NCI-H2227 treated with DMSO at 0.1 percent for 48 hours (cell line): ENCODE measurements at regions not wholly inside any gene's neighbourhood (a gene's known extent, or its start where the extent isn't known, plus 50 kb on each side); places are given as distances from the start of the nearest gene placed in this dataset.

ENCODE experiments used
- DNase-seq: peaks from one replicate; lab custom pipeline; 2025; lab: John Stamatoyannopoulos, UW

- no peak for DNase-seq
These were observed 111.9 kb upstream of the AGTR1 start for GRCh38 chr3:148585671-148586379.

DNA sequence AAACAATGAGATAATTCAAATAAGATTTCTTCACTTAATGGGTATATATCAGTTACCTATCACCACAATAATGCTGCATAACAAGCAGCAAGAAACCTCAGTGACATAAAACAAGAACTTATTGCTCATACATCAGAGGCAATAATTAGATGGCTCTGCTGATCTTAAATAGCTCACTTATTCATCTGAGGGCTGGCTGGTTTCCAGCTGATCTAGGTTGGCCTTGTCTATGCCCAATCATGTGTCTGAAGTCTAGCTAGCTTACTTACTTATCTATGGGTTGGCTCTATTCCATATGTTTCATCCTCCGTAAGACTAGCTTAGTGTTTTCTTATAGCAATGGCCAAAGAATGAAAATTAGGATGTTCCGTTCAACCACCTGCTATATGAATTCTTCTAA, 109.4 kb upstream of the AGTR1 start:
- no peak for DNase-seq

DNA sequence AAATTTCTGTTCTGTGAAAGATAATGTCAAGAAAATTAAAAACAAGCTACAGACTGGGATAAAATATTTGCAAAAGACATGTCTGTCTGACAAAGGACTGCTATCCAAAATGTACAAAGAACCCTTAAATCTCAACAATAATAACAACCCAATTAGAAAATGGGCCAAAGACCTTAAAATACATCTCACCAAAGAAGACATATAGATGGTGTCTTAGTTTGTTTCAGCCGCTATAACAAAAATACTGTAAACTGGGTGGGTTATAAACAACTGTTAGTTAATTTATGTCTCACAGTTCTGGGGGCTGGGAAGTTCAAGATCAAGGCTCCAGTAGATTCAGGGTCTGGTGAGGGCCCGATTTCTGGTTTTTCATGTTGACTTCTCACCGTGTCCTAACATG, 106.2 kb upstream of the AGTR1 start:
- no peak for DNase-seq

DNA sequence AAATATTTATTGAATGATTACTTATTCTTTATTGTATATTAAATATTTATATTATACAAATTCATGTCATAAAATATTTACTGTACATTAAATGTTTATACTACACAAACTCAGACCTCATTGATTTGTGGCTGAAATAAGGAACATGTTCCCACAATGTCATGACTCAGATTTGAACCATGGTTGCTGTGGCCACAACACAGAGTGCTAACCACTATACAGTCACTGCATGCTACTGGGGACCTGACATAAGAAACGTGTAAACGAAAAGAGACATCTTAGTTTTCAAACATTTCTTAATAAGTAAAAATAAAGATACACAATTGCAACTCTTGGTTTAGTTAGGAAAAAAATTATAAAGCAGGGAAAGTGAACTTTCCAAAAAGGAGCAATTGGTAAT, 99.1 kb upstream of the AGTR1 start:
- DNase-seq = no peak

GRCh38 chr3:148599481-148599880, 98.2 kb upstream of the AGTR1 start:
- no peak for DNase-seq

GRCh38 chr3:148600440-148600839, 97.3 kb upstream of the AGTR1 start:
- DNase-seq = no peak

- no peak for DNase-seq
These were observed 96.6 kb upstream of the AGTR1 start for GRCh38 chr3:148600902-148601765.

DNA sequence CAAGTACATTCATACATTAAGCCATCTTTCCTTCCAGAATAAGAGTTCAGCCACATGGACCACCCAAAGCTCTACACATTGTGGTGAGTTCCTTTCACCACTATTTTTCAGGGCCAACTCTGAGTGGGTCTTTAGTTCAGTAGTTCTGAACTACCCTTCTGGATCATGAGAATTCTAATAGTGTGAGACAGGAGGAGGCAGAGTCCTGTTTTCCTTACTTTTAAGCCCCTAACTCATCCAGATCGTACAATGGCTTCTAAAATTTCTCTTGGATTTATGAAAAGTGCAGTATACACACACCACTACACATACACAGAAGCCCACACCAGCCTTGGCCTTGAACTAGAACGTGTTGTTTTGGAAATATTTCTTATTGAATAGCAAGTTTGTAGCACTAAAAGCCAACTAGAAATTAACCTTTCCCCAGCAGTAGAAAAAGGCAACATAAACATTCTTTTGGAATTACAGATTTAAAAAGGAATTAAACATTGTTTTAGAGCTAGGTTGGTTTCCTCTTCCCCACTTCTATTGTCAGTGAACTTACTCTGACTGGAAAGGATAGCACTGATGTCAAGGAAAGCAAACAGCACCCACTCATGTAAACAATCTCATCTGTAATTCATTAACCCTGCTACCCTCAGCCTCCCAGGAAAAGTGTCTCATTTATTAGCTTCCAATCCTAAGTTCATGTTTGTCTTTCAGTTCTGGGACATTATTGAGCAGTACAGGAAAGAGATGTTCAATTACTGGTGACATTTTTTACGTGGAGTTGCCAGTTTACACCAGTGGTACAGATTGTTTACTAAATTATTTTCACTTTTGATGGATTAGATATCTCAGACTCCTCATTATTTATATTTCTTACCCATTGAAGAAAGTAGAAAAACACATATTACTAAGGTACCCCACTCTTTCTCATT, 95.7 kb upstream of the AGTR1 start:
- DNase-seq = no peak

DNA sequence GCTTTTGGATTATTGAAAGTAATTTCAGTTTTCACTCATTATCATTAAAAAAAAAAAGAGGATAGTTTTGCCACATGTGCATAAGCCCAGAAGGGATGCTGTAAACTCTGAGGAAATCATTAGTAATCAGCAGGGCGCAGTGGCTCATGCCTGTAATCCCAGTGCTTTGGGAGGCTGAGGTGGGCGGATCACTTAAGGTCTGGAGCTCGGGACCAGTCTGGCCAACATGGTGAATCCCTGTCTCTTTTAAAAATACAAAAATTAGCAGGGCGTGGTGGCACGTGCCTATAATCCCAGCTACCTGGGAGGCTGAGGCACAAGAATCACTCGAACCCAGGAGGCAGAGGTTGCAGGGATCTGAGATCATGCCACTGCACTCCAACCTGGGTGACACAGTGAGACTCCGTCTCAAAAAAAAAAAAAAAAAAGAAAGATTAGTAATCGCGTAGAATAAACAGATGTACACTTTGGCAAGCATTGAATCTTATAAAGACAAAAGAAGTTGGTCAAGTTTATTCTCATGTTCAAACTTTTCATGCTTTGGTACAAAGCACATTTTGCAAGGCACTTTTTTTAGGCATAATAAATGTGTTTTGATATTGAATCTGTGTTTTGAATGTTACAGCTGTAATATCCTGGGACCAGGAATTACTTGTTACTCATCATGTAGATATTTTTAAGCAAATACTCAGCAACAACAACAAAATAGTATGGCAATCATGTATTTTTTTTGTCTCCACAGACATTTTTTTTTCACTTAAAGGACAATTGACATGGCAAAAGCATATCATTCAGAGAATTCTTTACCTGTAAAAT, 93.2 kb upstream of the AGTR1 start:
- no peak for DNase-seq

DNA sequence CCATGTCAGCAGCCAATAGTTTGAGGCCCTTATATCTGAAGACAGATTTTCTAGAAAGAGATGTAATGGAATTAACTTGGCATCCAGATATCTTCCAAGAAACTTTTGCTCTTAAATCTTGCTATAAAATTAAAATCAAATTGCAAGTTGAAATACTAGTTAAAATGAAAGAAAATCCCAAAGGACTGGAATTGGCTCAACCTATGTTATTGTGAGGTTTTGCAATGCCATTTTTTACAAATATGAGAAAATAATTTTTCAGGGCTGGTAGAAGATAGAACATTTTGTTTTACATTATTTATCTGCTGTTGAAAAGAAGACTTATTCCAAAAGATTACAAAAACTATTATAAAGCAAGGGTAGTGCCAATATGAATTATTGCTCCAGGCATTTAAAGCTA, 92.2 kb upstream of the AGTR1 start:
- DNase-seq = no peak

DNA sequence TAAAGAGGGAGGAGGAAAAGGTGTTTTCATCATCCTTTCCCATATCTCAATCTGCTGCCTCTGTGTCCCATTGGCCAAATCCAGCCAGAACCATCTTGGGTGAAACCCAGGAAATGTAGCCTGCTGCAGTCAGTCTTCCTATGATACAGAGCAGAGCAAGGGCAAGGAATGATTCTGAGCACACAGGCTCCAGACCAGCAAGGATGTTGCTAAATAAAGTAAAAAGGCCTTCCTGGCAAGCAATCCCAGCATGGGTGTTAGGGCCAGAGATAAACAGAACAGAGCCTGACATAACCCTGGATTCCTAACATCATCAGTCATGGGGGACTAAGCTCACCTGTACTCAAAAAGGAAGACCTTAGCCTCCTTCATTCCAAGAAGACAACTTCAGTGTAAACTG, 90.7 kb upstream of the AGTR1 start:
- DNase-seq = no peak

DNA sequence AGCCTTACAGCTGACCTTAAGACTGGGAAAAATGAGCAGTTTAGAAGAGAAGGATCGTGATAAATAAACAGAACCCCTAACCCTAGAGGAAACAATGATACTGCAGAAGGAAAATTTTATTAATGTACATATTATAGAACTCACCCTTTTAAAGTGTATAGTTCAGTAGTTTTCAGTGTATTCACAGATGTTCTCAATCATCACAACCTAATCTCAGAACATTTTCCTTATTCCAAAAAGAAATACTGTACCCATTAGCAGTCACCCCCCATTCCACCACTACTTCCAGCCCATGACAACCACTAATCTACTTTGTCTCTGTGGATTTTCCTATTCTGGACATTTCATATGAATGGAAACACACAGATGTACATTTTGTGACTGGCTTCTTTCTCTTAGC, 90.2 kb upstream of the AGTR1 start:
- no peak for DNase-seq

DNA sequence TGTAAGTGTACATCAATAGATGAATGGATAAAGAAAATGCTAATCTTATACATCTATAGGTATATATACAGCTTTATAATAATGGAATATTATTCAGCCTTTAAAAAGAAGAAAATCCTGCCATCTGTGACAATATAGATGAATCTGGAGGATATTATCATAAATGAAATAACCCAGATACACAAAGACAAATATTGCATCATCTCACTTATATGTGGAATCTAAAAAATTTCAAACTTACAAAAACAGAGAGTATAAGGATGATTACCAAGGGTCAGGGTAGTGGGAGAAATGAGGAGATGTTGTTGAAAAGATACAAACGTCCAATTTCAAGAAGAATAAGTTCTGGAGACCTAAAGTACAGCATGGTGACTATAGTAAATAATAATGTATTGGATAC, 85.4 kb upstream of the AGTR1 start:
- no peak for DNase-seq

- DNase-seq = no peak
These were observed 82.3 kb upstream of the AGTR1 start for GRCh38 chr3:148615382-148615781.

GRCh38 chr3:148625095-148625736, 72.5 kb upstream of the AGTR1 start:
- no peak for DNase-seq

GRCh38 chr3:148625991-148626390, 71.7 kb upstream of the AGTR1 start:
- no peak for DNase-seq

GRCh38 chr3:148629006-148629405, 68.7 kb upstream of the AGTR1 start:
- DNase-seq = no peak

GRCh38 chr3:148631124-148631903, 66.4 kb upstream of the AGTR1 start:
- no peak for DNase-seq

DNA sequence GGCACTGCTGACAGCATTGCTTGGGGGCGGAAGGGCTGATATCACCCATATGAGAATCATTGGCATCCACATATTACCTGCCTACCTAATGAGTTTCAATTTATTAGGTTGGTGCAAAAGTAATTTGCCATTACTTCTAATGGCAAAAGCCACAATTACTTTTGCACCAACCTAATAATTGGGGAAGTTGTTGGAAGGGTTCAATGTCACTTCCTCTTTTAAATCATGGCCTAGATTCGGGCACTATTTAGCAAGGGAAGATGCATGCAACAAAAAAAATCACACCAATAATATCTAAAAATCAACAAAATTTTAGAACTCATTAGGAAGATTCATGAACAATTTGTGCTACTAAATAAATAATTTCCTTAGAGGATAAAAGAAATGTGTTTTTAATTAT, 56.0 kb upstream of the AGTR1 start:
- no peak for DNase-seq

DNA sequence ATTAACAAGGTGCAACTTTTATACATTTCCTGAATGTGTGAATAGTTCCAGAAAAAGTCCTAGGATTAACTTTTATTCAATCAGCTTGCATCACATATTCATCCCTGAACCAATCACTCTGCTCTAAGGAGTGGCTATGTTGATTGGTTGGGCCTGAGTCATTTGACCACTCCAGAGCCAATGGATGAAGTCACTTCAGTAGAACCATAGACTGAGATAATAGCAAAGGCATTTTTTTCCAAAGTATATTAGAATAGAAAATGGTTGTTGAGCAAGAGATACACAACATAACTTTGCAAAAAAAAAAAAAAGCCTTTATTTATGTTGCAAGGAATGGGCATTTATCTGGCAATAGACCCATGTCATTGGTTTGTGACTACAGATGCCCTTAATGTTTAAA, 55.5 kb upstream of the AGTR1 start:
- DNase-seq = no peak
